ENCODE measurements at regions not wholly inside any gene's neighbourhood (a gene's known extent, or its start where the extent isn't known, plus 50 kb on each side); places are given as distances from the start of the nearest gene placed in this dataset.

DNA sequence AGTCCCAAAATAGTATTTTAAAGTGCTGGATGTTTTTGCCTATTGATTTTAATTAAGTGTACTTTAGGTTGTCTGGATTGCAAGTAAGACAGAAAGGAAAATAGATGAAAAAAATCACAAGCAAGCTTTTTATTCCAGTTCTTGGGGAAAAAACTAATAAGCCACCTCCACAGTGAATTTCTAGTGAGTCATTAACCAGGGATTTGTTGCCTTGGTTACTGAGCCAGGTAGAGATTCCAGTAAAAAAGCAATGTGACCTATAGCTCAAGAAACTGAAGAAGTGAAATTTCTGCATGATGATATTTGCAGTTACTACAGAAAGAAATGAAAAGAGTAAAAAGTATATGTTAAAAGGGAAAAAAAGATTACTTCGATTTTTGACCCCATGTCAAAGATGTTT lies 160.6 kb downstream of the METTL4 start:
- no peak for DNase-seq

GRCh38 chr18:2411381-2411960 lies 159.8 kb downstream of the METTL4 start:
- no peak for DNase-seq

GRCh38 chr18:2412281-2412680 lies 159.0 kb downstream of the METTL4 start:
- no peak for DNase-seq

DNA sequence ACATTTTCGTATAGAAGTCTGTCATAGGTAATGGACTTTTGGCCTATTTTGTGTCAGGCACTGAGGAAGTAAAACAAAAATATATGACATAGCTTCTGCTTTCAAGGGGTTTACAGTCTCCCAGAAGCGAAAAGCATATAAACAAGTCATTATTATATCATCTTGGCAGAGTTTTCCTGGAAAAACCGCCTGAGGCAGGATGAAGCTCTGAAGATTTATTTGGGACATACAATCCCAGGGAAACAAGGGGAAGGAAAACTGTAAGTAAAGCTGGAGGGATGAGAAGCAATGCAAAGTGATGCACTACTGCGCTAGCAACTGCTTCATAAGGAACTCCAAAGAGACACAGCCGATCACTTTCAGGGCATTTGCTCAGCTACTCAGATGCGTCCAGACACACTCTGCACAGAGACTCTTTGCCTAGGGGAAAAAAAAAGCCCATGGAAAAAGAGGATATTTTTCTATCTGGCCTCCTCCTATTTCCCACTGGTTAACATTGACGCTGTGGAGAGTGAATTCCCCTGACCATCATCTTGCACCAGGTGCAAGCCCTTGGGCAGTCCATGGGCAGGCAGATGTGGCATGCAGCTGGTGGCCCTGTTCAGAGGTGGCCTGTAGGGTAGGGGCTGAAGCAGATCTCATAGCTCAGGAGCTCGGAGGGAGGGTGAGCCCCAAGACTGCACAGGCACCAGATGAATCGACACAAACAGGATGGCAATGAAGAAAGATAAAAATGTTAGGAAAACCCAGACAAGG lies 158.1 kb downstream of the METTL4 start:
- DNase-seq, result no peak

DNA sequence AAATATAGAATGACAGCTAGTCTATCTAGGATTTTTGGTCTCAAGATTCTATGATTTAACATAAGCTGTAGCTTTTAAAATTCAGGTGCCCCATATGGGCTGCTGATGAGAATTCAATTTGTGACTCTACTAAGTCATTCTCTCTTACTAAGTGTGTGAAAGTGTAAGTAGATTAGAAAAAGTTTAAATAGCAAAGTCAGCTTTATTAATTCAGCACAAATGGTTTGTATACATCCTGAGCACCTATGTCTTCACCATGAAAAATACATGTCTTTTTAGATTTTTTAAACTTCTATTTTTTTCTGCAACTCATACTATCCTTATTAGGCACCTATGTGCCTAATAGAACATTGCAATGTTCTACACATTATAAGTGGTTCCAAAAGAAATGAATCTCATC lies 157.1 kb downstream of the METTL4 start:
- DNase-seq, result no peak

- no peak for DNase-seq
Measured at GRCh38 chr18:2415656-2416055, 155.6 kb downstream of the METTL4 start.

GRCh38 chr18:2417861-2418610 lies 153.3 kb downstream of the METTL4 start:
- no peak for DNase-seq

- DNase-seq, result no peak
Measured at GRCh38 chr18:2420367-2420766, 150.9 kb downstream of the METTL4 start.

GRCh38 chr18:2423761-2424160 lies 147.5 kb downstream of the METTL4 start:
- DNase-seq, result no peak

DNA sequence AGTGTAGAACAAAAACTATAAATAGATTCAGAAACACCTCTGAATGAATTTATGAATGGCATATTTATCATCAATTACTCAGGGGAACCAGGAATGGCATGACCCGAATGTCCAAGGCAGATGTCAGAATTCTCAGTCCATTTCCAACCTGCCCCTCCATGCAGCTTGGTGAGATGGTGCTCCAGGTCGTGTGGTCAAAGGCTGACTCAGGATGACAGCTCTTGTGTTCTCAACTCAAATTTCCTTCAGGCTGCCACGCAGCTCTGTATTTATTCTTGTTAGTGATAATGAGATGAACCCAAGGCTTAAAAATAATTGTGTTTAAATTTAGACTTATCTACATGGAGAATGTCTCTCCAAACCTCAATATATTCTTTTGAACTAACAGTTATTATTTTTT lies 146.9 kb downstream of the METTL4 start:
- no peak for DNase-seq

- no peak for DNase-seq
Measured at GRCh38 chr18:2425426-2426317, 145.6 kb downstream of the METTL4 start.

- DNase-seq, result no peak
Measured at GRCh38 chr18:2430191-2430590, 141.1 kb downstream of the METTL4 start.

DNA sequence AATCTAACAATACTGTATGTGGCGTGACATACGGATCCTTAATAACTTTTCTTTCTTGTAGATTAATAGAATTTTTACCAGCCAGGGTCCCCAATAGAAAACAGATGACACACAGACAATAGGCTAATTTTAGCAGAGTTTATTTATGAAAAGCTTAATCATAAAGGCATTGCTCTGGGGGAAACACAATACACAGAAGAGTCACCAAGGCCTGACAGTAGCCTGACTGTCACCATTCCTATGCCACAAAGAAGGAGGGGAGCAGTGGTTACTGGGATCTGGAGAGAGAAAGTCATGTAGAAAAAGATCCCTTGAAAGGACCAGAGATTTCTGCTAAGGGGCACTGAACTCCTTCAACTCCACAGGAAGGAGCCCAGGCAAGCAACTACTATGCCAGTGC lies 139.5 kb downstream of the METTL4 start:
- DNase-seq, result no peak

DNA sequence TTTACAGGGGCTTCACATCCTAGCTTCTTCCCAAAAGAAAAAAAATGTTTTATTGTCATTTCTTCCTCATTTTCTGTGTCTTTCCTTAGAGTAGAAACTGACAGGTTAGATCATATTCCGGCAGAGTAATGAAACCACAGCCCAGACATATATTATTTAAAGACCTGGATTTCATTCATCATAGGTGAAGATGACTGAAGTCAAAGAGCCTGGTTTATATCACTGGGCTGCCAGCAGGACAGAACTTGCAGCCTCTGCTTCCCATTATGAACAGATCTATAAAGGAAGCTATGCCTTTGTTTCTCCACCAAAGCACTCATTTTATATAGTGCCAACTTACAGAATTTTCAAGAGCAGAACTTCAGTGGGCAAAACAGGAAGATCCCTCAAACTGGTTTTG lies 137.9 kb downstream of the METTL4 start:
- no peak for DNase-seq

GRCh38 chr18:2441544-2441943 lies 129.8 kb downstream of the METTL4 start:
- no peak for DNase-seq

DNA sequence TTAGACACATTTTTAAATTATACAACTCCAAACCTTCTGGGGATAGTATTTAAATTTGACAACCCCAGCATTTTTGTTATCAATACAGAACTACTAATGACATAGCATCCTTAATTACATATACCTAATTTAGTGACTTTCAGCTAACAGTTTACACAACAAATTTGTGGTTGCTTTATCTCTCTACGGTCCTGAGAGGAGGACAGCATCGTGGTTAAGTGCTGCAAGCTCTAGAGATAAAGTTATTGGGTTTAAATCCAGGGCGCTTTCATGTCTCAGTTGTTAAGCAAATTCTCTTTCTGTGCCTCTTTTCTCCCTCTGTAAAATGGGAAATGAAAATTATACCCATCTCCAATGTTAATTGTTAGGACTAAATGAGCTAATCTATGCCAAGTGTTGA lies 129.3 kb downstream of the METTL4 start:
- DNase-seq, result no peak

DNA sequence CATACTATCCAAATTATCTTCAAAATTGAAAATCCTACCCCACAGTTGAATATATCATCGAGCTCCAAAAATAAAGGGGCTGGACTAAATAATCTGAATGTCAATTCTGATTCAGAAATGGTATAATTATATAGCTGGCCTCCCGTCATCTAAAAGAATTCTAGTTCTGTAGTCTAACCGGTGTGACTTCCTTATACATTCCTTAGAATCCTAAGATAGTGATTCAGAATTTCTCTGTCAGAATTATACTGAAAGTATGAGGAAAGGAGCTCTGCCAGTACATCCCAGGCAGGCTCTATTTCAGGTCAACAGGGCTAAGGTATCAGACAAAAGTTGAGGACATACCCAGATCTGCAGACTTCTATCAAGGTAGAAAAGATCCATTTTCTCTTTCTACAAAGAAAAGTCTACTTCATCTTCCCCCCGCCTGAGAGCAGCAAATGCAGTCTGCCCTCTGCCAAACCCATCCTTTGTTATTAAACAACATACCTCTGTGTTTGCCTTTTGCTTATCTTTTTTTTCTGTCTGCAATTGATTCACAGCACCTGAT lies 128.5 kb downstream of the METTL4 start:
- no peak for DNase-seq

DNA sequence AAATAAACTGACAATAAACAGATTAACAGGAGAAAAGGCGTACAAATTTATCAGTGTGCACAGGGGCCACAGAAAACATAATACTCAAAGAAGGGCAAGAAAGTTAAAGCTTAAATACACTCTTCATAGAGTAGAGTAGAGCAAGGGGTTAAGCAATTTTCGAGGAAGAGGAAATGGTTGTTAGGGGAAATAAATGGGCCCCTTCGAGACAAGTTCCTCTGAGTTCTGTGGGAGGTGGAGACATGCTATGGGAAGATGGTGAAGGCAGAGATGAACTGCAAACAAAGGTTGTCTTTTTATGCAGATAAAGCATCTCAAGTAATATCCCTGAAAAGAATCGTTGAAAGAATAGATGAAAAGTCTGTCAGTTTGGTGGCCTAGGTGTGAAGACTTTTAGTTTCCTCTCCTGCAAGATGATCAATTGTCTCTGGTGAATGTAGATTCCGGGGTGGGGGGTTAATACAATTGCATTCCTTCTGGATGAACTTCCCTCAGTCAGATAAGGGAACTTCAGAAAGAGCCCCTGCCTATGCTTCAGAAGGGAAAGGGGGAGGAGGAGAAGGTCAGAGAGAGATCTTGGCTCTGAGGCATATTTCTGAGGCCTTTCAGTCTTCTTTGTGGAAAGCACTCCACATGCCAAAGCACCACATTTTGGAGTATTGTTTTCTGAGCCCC lies 127.0 kb downstream of the METTL4 start:
- DNase-seq, result no peak

DNA sequence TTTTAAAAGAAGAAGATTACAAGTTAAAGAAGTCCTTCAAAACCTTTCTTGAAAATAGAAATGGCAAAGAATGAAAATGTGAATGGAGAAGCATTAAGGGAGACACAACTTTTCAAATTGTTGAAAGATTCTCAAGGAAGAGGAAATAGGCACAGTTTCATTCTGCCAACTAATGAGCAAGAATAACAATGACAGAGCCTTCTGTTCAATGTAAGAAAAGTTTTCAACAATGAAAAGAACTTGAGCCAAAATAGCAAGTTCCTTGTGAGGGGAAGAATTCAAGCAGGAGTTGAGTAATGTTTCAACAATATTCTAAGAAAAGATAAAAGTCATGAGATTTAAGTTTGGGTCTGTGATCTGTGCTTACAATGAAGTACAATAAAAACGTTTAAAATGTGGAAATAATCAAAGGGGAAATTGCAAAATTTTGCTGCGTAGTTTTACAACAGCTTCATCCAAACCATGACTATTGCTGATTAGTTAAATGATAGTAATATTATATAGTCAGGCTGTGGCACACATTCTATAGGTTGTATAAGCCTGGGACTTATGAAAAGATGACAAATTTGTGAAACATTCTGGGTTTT lies 122.6 kb downstream of the METTL4 start:
- no peak for DNase-seq

GRCh38 chr18:2451556-2451955 lies 119.7 kb downstream of the METTL4 start:
- DNase-seq, result no peak

- no peak for DNase-seq
Measured at GRCh38 chr18:2459886-2460285, 111.4 kb downstream of the METTL4 start.

DNA sequence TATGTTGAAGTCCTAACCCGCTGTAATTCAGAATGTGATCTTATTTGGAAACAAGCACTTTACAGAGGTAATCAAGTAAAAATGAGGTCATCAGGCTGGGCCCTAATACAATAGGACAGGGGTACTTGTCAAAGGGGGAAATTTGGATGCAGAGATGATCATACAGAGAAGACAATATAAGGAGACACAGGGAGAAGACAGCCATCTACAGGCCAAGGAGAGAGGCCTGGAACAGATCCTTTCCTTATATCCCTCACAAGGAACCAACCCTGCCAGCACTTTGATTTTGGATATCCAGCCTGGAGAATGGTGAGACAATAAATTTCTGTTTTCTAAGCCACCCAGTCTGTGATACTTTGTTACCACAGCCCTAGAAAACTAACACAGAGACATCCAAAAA lies 104.3 kb downstream of the METTL4 start:
- no peak for DNase-seq
